Ovary (tissue), 3 donors: ENCODE measurements at regions not wholly inside any gene's neighbourhood (a gene's known extent, or its start where the extent isn't known, plus 50 kb on each side); places are given as distances from the start of the nearest gene placed in this dataset.
A peak's percentile ranks its signal among the peaks of the same experiment; 100 is the strongest.

Source experiments
- CTCF ChIP-seq, 3 donors: fragments of 450-650 bp in 2 of 3; fragments of 200-600 bp in 1 of 3; IDR thresholded peaks; one replicate each; pipeline versions ENCODE4 v1.5.1 to v1.8.0; 2016 to 2022; ENCODE audit warnings: antibody characterized with exemption in 3 of 3, mild to moderate bottlenecking in 1 of 3
- EP300 ChIP-seq: sonication (generic); formaldehyde crosslinking; IDR thresholded peaks from one replicate; pipeline ENCODE4 v1.6.1; 2017; ENCODE audit warnings: antibody characterized with exemption
- POLR2A ChIP-seq: fragments of 450-650 bp; IDR thresholded peaks from one replicate; pipeline ENCODE4 v1.6.1; 2017; ENCODE audit warnings: antibody characterized with exemption, mild to moderate bottlenecking, moderate library complexity
- donor health status: DM: no; HTN: no; CAD: no.

- TF ChIP-seq CTCF (IDR thresholded peaks at IDR 0.05) (peak in 1 of 3 donors; percentile 18), POLR2A (no peak), EP300 (no peak)
Measured at GRCh38 chr9:22244139-22245011, 202.2 kb upstream of the DMRTA1 start.
